Smooth muscle cell (in vitro differentiated cells): ENCODE measurements at regions not wholly inside any gene's neighbourhood (a gene's known extent, or its start where the extent isn't known, plus 50 kb on each side); places are given as distances from the start of the nearest gene placed in this dataset.

Experiments used
- DNase-seq: peaks from one replicate; lab custom pipeline; 2025; ENCODE audit not compliant: unreplicated experiment; lab: John Stamatoyannopoulos, UW
- H2AFZ ChIP-seq: fragments of 200-600 bp; sonication (generic); 2 replicates; pipeline ENCODE4 v1.6.0; 2016; ENCODE audit warnings: antibody characterized with exemption, low read depth, mild to moderate bottlenecking
- H3F3A ChIP-seq: fragments of 200-600 bp; sonication (generic); 2 replicates; pipeline ENCODE4 v1.6.0; 2017; ENCODE audit warnings: antibody characterized with exemption, low read depth
- H3K27ac ChIP-seq: fragments of 200-600 bp; sonication (generic); 2 replicates; pipeline ENCODE4 v1.5.1; 2016; ENCODE audit warnings: low read depth, mild to moderate bottlenecking
- H3K27me3 ChIP-seq: fragments of 200-600 bp; sonication (generic); 2 replicates; pipeline ENCODE4 v1.6.1; 2016; ENCODE audit warnings: low read depth, mild to moderate bottlenecking
- H3K36me3 ChIP-seq: fragments of 200-600 bp; sonication (generic); 2 replicates; pipeline ENCODE4 v1.5.1; 2016; ENCODE audit warnings: low read depth
- H3K4me1 ChIP-seq: fragments of 200-600 bp; sonication (generic); 2 replicates; pipeline ENCODE4 v1.5.1; 2016; ENCODE audit warnings: low read depth
- H3K4me2 ChIP-seq: fragments of 200-600 bp; sonication (generic); 2 replicates; pipeline ENCODE4 v1.6.0; 2016; ENCODE audit warnings: mild to moderate bottlenecking
- H3K4me3 ChIP-seq: fragments of 200-600 bp; sonication (generic); 2 replicates; pipeline ENCODE4 v1.5.1; 2016; ENCODE audit warnings: mild to moderate bottlenecking
- H3K79me2 ChIP-seq: fragments of 200-600 bp; sonication (generic); 2 replicates; pipeline ENCODE4 v1.6.0; 2016; ENCODE audit warnings: low read depth, mild to moderate bottlenecking
- H3K9ac ChIP-seq: fragments of 200-600 bp; sonication (generic); 2 replicates; pipeline ENCODE4 v1.6.0; 2016; ENCODE audit warnings: low read depth
- H3K9me3 ChIP-seq: fragments of 200-600 bp; sonication (generic); replicated peaks from 2 replicates; pipeline ENCODE4 v1.5.1; 2016; ENCODE audit warnings: low read depth
- H4K20me1 ChIP-seq: fragments of 200-600 bp; sonication (generic); 2 replicates; pipeline ENCODE4 v1.6.0; 2016; ENCODE audit warnings: low read depth
- WGBS: methylation state at CpG from one replicate; pipeline ENCODE4 v1.1.7; 2016; ENCODE audit warnings: low lambda C conversion rate; 5-methylcytosine and 5-hydroxymethylcytosine counted together
- TF ChIP-seq, protein P1 (sequence below): fragments of 200-600 bp; sonication (generic); IDR thresholded peaks from 2 replicates; pipeline ENCODE4 v1.5.1; 2017; ENCODE audit warnings: borderline replicate concordance, mild to moderate bottlenecking, antibody characterized with exemption; ENCODE audit not compliant: insufficient read depth, poor library complexity, severe bottlenecking

DNA sequence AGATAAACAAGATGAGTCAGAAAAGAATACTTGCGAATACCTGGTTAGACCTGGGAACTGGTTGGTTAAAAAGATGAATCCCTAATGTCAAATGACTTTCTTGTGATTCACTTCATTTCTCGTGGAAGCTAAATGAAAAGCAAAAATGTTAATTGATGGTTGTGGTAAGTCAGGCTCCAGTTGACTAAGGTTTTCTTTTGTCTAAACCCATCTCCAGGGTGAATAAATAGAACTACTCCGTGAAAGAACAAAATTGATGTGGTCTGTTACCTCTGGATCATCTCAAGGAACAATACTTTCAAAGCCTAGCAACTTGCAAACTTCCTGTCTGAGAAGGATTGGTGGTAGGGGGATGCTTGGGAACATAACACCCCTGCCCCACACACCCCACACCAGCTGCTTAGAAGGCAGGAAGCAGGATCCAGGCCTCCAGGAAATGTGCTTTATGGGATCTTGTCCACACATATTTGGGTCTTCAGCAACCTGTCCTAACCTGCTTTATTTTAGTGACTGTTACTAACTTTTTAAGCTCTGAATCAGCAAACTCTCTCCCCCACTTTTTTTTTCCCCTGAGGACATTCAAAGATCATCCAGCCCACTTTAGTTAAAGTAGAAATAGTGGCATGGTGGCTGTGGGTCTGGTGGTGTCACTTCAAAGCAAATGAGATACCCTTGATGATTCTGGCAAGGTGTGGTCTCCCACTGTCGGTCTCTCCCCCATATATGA lies 60.4 kb upstream of the PTHLH start:
- H3F3A ChIP-seq = no peaks in the 10 kb centered on the region
- WGBS = 53% methylated on average over 4 of the region's 4 CpGs
- H2AFZ ChIP-seq = no peak overlapping the region
- no peaks in the 10 kb centered on the region for H4K20me1 ChIP-seq
- TF ChIP-seq, protein P1, sequence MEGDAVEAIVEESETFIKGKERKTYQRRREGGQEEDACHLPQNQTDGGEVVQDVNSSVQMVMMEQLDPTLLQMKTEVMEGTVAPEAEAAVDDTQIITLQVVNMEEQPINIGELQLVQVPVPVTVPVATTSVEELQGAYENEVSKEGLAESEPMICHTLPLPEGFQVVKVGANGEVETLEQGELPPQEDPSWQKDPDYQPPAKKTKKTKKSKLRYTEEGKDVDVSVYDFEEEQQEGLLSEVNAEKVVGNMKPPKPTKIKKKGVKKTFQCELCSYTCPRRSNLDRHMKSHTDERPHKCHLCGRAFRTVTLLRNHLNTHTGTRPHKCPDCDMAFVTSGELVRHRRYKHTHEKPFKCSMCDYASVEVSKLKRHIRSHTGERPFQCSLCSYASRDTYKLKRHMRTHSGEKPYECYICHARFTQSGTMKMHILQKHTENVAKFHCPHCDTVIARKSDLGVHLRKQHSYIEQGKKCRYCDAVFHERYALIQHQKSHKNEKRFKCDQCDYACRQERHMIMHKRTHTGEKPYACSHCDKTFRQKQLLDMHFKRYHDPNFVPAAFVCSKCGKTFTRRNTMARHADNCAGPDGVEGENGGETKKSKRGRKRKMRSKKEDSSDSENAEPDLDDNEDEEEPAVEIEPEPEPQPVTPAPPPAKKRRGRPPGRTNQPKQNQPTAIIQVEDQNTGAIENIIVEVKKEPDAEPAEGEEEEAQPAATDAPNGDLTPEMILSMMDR = no peak
- H3K4me3 ChIP-seq = no peak overlapping the region
- peak overlapping the region; percentile 24 for H3K4me2 ChIP-seq
- H3K27me3 ChIP-seq = no peaks in the 10 kb centered on the region
- H3K27ac ChIP-seq = peak overlapping the region; percentile 97
- H3K36me3 ChIP-seq = no peaks in the 10 kb centered on the region
- no peaks in the 10 kb centered on the region for H3K79me2 ChIP-seq
- no peaks in the 10 kb centered on the region for H3K9me3 ChIP-seq
- peak overlapping the region; percentile 82 for H3K9ac ChIP-seq
- no peak for DNase-seq
- peaks cover 6% of the 10 kb centered on the region for H3K4me1 ChIP-seq

DNA sequence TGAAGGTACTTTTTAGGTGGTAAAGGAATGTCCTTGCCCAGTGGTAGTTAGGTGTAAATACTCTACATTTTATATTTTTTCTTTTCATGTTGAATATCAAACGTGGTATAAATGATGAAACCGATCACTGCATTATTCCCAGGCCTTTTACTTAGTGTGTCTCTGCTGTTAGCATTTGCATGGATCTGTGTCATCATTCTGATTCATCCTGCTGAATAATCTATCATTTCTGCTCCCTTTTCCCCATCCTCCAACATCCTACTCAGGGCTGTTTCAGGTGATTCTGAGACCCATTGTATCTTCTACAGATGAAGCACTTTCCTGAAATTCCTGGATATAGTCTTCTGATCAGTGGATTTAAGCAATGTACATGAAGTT lies 61.0 kb upstream of the PTHLH start:
- TF ChIP-seq, protein P1 = no peak
- Histone ChIP-seq H4K20me1 (no peaks in the 10 kb centered on the region), H3K9ac (peak overlapping the region; percentile 82), H3K36me3 (no peaks in the 10 kb centered on the region), H3K79me2 (no peaks in the 10 kb centered on the region), H3K27ac (peak overlapping the region; percentile 97), H2AFZ (no peak overlapping the region), H3K4me3 (no peak overlapping the region), H3K4me1 (peaks cover 6% of the 10 kb centered on the region), H3K4me2 (peak overlapping the region; percentile 9), H3K9me3 (no peaks in the 10 kb centered on the region), H3K27me3 (no peaks in the 10 kb centered on the region), H3F3A (no peaks in the 10 kb centered on the region)
- 85% methylated on average over 2 of the region's 2 CpGs for WGBS
- no peak for DNase-seq

DNA sequence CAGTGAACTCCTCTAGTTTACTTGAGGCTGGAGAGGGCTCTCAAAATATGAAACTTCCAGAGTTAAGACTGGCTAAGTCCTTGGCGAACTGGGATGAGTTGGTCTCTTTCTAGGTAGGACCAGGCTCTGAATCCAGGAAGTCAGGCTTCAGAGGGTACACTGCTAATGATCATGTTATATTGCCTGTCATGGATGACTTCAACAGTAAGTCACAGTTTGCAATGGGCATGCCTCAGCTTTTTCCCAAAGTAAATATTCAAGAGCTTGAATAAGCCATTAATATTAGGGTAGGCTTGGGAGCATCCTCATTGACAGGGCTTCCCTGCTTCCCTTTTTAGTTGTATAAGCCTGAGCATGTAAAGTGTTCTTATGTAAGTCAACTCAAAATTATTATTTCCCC lies 61.7 kb upstream of the PTHLH start:
- peak overlapping the region; percentile 82 for H3K9ac ChIP-seq
- no peaks in the 10 kb centered on the region for H4K20me1 ChIP-seq
- H3K4me2 ChIP-seq = no peak overlapping the region
- 86% methylated on average over 1 of the region's 1 CpG for WGBS
- TF ChIP-seq, protein P1 = no peak
- DNase-seq = no peak
- H3K27ac ChIP-seq = peak overlapping the region; percentile 97
- H3K4me3 ChIP-seq = no peak overlapping the region
- H3K4me1 ChIP-seq = peaks cover 6% of the 10 kb centered on the region
- H3K9me3 ChIP-seq = no peaks in the 10 kb centered on the region
- H3K79me2 ChIP-seq = no peaks in the 10 kb centered on the region
- no peaks in the 10 kb centered on the region for H3F3A ChIP-seq
- no peaks in the 10 kb centered on the region for H3K27me3 ChIP-seq
- no peak overlapping the region for H2AFZ ChIP-seq
- no peaks in the 10 kb centered on the region for H3K36me3 ChIP-seq

DNA sequence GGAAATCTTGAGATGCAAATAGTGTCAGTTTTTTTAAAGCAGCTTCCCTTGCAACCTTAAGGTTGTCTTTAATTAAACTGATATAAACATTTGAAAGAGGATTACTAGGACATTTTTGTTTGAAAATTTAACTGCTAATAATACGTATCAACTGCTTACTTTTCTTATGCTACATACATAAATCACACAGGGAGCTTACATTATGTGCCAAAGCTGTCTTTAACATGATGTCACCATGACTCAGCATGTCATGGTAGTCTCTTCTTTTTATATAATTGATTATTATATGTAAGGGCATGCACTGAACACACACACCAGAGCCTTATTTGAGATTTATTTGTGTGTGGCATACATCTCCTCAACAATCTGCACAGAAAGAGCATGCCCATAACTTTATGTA lies 63.0 kb upstream of the PTHLH start:
- H3K27ac ChIP-seq = peak overlapping the region; percentile 97
- no peaks in the 10 kb centered on the region for H3K36me3 ChIP-seq
- H3K4me3 ChIP-seq = no peak overlapping the region
- no peaks in the 10 kb centered on the region for H4K20me1 ChIP-seq
- H3K79me2 ChIP-seq = no peaks in the 10 kb centered on the region
- no peak overlapping the region for H2AFZ ChIP-seq
- no peak for DNase-seq
- peak overlapping the region; percentile 82 for H3K9ac ChIP-seq
- peaks cover 6% of the 10 kb centered on the region for H3K4me1 ChIP-seq
- TF ChIP-seq, protein P1 = no peak
- no peaks in the 10 kb centered on the region for H3F3A ChIP-seq
- no peaks in the 10 kb centered on the region for H3K27me3 ChIP-seq
- WGBS = 13% methylated on average over 1 of the region's 1 CpG
- H3K4me2 ChIP-seq = peak overlapping the region; percentile 29
- no peaks in the 10 kb centered on the region for H3K9me3 ChIP-seq
